Activated CD4-positive, CD25-positive, alpha-beta regulatory T cell treated with anti-CD3 and anti-CD28 coated beads, Interleukin-2, amount 50 U/mL, for 24 hours (primary cell): ENCODE measurements at regions not wholly inside any gene's neighbourhood (a gene's known extent, or its start where the extent isn't known, plus 50 kb on each side); places are given as distances from the start of the nearest gene placed in this dataset.
A peak's percentile ranks its signal among the peaks of the same experiment; 100 is the strongest.

Experiments
- ATAC-seq, 2 donors: fragments of 150-1000 bp; cut with Tn5 transposase; one replicate each; pipeline ENCODE4 v1.10.0; 2021; ENCODE audit warnings: mild to moderate bottlenecking in 1 of 2, moderate library complexity in 1 of 2

- ATAC-seq: no peak
Observed at GRCh38 chr5:163623524-163623923, 118.1 kb downstream of the MAT2B start.

- ATAC-seq: no peak
Observed at GRCh38 chr5:163623986-163624385, 118.6 kb downstream of the MAT2B start.

GRCh38 chr5:163624431-163624830 is 119.0 kb downstream of the MAT2B start:
- no peak for ATAC-seq

- no peak for ATAC-seq
Observed at GRCh38 chr5:163626904-163627434, 121.5 kb downstream of the MAT2B start.

- ATAC-seq: no peak
Observed at GRCh38 chr5:163631856-163632255, 126.4 kb downstream of the MAT2B start.

GRCh38 chr5:163633926-163634460 is 128.6 kb downstream of the MAT2B start:
- ATAC-seq: no peak

GRCh38 chr5:163635631-163636030 is 130.2 kb downstream of the MAT2B start:
- ATAC-seq: no peak

GRCh38 chr5:163642904-163643303 is 137.5 kb downstream of the MAT2B start:
- no peak for ATAC-seq

- no peak for ATAC-seq
Observed at GRCh38 chr5:163645421-163646416, 140.3 kb downstream of the MAT2B start.

- ATAC-seq: no peak
Observed at GRCh38 chr5:163649514-163649913, 144.1 kb downstream of the MAT2B start.

- ATAC-seq: no peak
Observed at GRCh38 chr5:163653526-163653925, 148.1 kb downstream of the MAT2B start.

- no peak for ATAC-seq
Observed at GRCh38 chr5:163658702-163659567, 153.5 kb downstream of the MAT2B start.

- no peak for ATAC-seq
Observed at GRCh38 chr5:163659568-163659902, 154.1 kb downstream of the MAT2B start.

- ATAC-seq: no peak
Observed at GRCh38 chr5:163660486-163660885, 155.1 kb downstream of the MAT2B start.

GRCh38 chr5:163661360-163661759 is 155.9 kb downstream of the MAT2B start:
- ATAC-seq: no peak

GRCh38 chr5:163670036-163670435 is 164.6 kb downstream of the MAT2B start:
- ATAC-seq: no peak

- ATAC-seq: no peak
Observed at GRCh38 chr5:163677092-163677491, 171.7 kb downstream of the MAT2B start.

GRCh38 chr5:163682234-163682633 is 176.8 kb downstream of the MAT2B start:
- ATAC-seq: no peak

- no peak for ATAC-seq
Observed at GRCh38 chr5:163687414-163687813, 182.0 kb downstream of the MAT2B start.

GRCh38 chr5:163692091-163692490 is 186.7 kb downstream of the MAT2B start:
- ATAC-seq: no peak

- peak in 1 of 2 donors; percentile 36 for ATAC-seq
Observed at GRCh38 chr5:163695830-163696578, 190.6 kb downstream of the MAT2B start.

- ATAC-seq: no peak
Observed at GRCh38 chr5:163696579-163696887, 191.1 kb downstream of the MAT2B start.
